Stomach (tissue), 8 donors: ENCODE measurements at regions not wholly inside any gene's neighbourhood (a gene's known extent, or its start where the extent isn't known, plus 50 kb on each side); places are given as distances from the start of the nearest gene placed in this dataset.

Experiments used
- DNase-seq, 2 donors: peaks; one replicate each; pipeline versions ENCODE4 v3.0.0 to v3.0.0-alpha.2; 2013 to 2019
- H3K27ac ChIP-seq, 5 donors: fragments of 200-600 bp in 4 of 5; sonication (generic) in 4 of 5; one replicate each; pipeline ENCODE4 v1.5.1; 2013 to 2019; ENCODE audit warnings: mild to moderate bottlenecking in 1 of 5, moderate library complexity in 1 of 5
- H3K27me3 ChIP-seq, 3 donors: fragments of 200-600 bp; sonication (generic); one replicate each; pipeline ENCODE4 v1.5.1; 2017 to 2019; ENCODE audit warnings: mixed run types in 1 of 3
- H3K36me3 ChIP-seq, 4 donors: fragments of 200-600 bp; sonication (generic); 1 replicate in 3 of 4; 2 replicates in 1 of 4; pipeline ENCODE4 v1.5.1; 2016 to 2019
- H3K4me1 ChIP-seq, 4 donors: fragments of 200-600 bp; sonication (generic); one replicate each; pipeline ENCODE4 v1.5.1; 2016 to 2019
- H3K4me3 ChIP-seq, 4 donors: fragments of 200-600 bp; sonication (generic) in 3 of 4; one replicate each; pipeline ENCODE4 v1.5.1; 2016 to 2019; ENCODE audit warnings: mild to moderate bottlenecking in 1 of 4
- H3K9me3 ChIP-seq, 4 donors: fragments of 200-600 bp; sonication (generic); one replicate each; pipeline ENCODE4 v1.5.1; 2016 to 2019
- EP300 ChIP-seq: sonication (generic); formaldehyde crosslinking; IDR thresholded peaks from one replicate; pipeline ENCODE4 v1.6.1; 2017; ENCODE audit warnings: antibody characterized with exemption
- POLR2A ChIP-seq, 4 donors: fragments of 450-650 bp; IDR thresholded peaks; one replicate each; pipeline ENCODE4 v1.6.1; 2016; ENCODE audit warnings: antibody characterized with exemption in 4 of 4, control low read depth in 2 of 4, mild to moderate bottlenecking in 1 of 4, moderate library complexity in 1 of 4
- POLR2AphosphoS5 ChIP-seq, 3 donors: sonication (generic); formaldehyde crosslinking; IDR thresholded peaks; one replicate each; pipeline ENCODE4 v1.6.1; 2016; ENCODE audit warnings: antibody characterized with exemption in 3 of 3
- WGBS, 5 donors: extraction: QIAGEN DNeasy Blood & Tissue Kit in 3 of 5; methylation state at CpG; one replicate each; pipeline versions ENCODE4 v1.1.5 to v1.1.7; 2013 to 2018; 5-methylcytosine and 5-hydroxymethylcytosine counted together
- intact Hi-C: fragments of 100-400 bp; cut with DNase I; formaldehyde crosslinking; loops from one replicate; pipeline ENCODE4 v1.15.1; 2023; ENCODE audit warnings: low total_unique reads
- TF ChIP-seq, protein P1 (sequence below), 7 experiments: fragments of 450-650 bp in 4 of 7; fragments of 200-600 bp in 3 of 7; sonication (generic) in 3 of 7; IDR thresholded peaks; one replicate each; pipeline ENCODE4 v1.5.1; 2016 to 2019; ENCODE audit warnings: antibody characterized with exemption in 7 of 7, control low read depth in 2 of 7, mild to moderate bottlenecking in 1 of 7
- donor health status: healthy with polysubstance abuse.
- donor health status: Bipolar disorder and iron deficiency.
- donor health status: healthy.

- Histone ChIP-seq H3K27ac (no peak overlapping the region), H3K9me3 (no peaks in the 10 kb centered on the region), H3K36me3 (no peaks in the 10 kb centered on the region), H3K4me1 (no peaks in the 10 kb centered on the region), H3K27me3 (no peaks in the 10 kb centered on the region), H3K4me3 (no peak overlapping the region)
- WGBS, 5 donors = 77 to 95% (median 87%) methylated on average over 1 of the region's 1 CpG
- no peak for DNase-seq
- TF ChIP-seq POLR2A (IDR thresholded peaks at IDR 0.05) (no peak), EP300 (no peak), POLR2AphosphoS5 (IDR thresholded peaks at IDR 0.05) (no peak)
- TF ChIP-seq, protein P1, sequence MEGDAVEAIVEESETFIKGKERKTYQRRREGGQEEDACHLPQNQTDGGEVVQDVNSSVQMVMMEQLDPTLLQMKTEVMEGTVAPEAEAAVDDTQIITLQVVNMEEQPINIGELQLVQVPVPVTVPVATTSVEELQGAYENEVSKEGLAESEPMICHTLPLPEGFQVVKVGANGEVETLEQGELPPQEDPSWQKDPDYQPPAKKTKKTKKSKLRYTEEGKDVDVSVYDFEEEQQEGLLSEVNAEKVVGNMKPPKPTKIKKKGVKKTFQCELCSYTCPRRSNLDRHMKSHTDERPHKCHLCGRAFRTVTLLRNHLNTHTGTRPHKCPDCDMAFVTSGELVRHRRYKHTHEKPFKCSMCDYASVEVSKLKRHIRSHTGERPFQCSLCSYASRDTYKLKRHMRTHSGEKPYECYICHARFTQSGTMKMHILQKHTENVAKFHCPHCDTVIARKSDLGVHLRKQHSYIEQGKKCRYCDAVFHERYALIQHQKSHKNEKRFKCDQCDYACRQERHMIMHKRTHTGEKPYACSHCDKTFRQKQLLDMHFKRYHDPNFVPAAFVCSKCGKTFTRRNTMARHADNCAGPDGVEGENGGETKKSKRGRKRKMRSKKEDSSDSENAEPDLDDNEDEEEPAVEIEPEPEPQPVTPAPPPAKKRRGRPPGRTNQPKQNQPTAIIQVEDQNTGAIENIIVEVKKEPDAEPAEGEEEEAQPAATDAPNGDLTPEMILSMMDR (IDR thresholded peaks at IDR 0.05) = no peak
- intact Hi-C loops = no loop called here
Measured at GRCh38 chr7:109402107-109402506, 832.4 kb downstream of the DNAJB9 start.

DNA sequence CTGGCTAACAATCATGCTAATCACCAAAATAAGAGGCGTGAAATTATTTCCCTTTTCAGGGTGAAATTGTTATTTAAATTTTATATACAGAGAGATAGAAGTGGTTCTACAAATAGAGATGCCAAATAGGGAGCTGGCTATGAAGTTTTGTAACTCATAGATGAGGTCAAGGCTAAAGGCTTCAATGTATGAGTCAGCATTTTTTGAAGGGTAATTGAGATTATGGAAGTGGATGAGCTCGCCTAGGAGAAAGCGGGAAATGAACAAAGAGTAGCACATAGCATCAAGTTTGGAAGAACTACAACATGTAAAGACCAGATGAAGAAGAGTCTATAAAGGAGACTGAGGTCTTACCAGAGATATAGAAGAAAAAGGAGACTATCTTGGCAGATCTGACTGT is 838.1 kb downstream of the DNAJB9 start:
- no peaks in the 10 kb centered on the region for H3K36me3 ChIP-seq
- TF ChIP-seq, protein P1 (IDR thresholded peaks at IDR 0.05) = no peak
- no peak for TF ChIP-seq POLR2AphosphoS5 (IDR thresholded peaks at IDR 0.05)
- TF ChIP-seq POLR2A (IDR thresholded peaks at IDR 0.05) = no peak
- TF ChIP-seq EP300 = no peak
- no peaks in the 10 kb centered on the region for H3K27me3 ChIP-seq
- no peak for DNase-seq
- H3K4me1 ChIP-seq = no peaks in the 10 kb centered on the region
- H3K4me3 ChIP-seq = no peak overlapping the region
- no peaks in the 10 kb centered on the region for H3K9me3 ChIP-seq
- intact Hi-C loops = no loop called here
- no peak overlapping the region for H3K27ac ChIP-seq
- WGBS, 5 donors = 90 to 95% (median 91%) methylated on average over 3 of the region's 3 CpGs

GRCh38 chr7:109437957-109438356 is 868.3 kb downstream of the DNAJB9 start:
- no peaks in the 10 kb centered on the region for H3K9me3 ChIP-seq
- no peaks in the 10 kb centered on the region for H3K4me1 ChIP-seq
- no peak overlapping the region for H3K4me3 ChIP-seq
- TF ChIP-seq POLR2A (IDR thresholded peaks at IDR 0.05) (no peak), EP300 (no peak), POLR2AphosphoS5 (IDR thresholded peaks at IDR 0.05) (no peak)
- TF ChIP-seq, protein P1 (IDR thresholded peaks at IDR 0.05) = no peak
- WGBS, 5 donors = 86 to 95% (median 92%) methylated on average over 2 of the region's 2 CpGs
- H3K27ac ChIP-seq = no peak overlapping the region
- H3K27me3 ChIP-seq = no peaks in the 10 kb centered on the region
- no peaks in the 10 kb centered on the region for H3K36me3 ChIP-seq
- intact Hi-C loops = no loop called here
- DNase-seq = no peak

DNA sequence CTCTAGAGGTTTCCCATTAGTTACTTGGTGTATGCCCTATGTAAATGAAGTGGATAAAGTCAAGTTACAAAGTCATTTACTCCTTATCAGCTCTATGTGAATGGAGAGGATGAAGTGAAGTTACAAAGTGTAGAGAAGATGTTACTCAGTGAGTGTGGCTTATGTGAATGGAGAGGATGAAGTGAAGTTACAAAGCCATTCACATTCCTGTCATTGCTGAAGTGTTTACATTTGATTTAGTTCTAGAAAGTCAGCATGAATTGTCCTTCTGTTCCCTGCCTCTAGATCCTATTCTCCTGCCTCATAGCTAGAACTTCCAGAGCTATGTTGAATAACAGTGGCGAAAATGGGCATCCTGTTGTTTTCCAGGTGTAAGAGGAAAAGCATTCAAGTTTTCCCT is 880.1 kb downstream of the DNAJB9 start:
- WGBS, 5 donors = 81 to 97% (median 93%) methylated on average over 1 of the region's 1 CpG
- intact Hi-C loops = no loop called here
- H3K4me1 ChIP-seq = no peaks in the 10 kb centered on the region

More for the DNA sequence above, 880.1 kb downstream of the DNAJB9 start:
- Histone ChIP-seq H3K4me3 (no peak overlapping the region), H3K9me3 (peaks cover 0 to 15% (median 2%) of the 10 kb centered on the region in 4 donors), H3K27ac (no peak overlapping the region), H3K27me3 (no peaks in the 10 kb centered on the region), H3K36me3 (no peaks in the 10 kb centered on the region)
- DNase-seq = no peak
- TF ChIP-seq POLR2AphosphoS5 (IDR thresholded peaks at IDR 0.05) (no peak), POLR2A (IDR thresholded peaks at IDR 0.05) (no peak), EP300 (no peak)
- TF ChIP-seq, protein P1 (IDR thresholded peaks at IDR 0.05) = no peak
